SH-SY5Y (cell line): ENCODE measurements at regions not wholly inside any gene's neighbourhood (a gene's known extent, or its start where the extent isn't known, plus 50 kb on each side); places are given as distances from the start of the nearest gene placed in this dataset.

ENCODE experiments used
- GATA2 ChIP-seq: IDR thresholded peaks from 2 replicates; pipeline ENCODE4 v1.6.1; 2011; ENCODE audit warnings: mild to moderate bottlenecking, low read depth, low read length
- GATA3 ChIP-seq: IDR thresholded peaks from 2 replicates; pipeline ENCODE4 v1.6.1; 2011; ENCODE audit warnings: low read depth, mild to moderate bottlenecking, low read length, moderate library complexity

DNA sequence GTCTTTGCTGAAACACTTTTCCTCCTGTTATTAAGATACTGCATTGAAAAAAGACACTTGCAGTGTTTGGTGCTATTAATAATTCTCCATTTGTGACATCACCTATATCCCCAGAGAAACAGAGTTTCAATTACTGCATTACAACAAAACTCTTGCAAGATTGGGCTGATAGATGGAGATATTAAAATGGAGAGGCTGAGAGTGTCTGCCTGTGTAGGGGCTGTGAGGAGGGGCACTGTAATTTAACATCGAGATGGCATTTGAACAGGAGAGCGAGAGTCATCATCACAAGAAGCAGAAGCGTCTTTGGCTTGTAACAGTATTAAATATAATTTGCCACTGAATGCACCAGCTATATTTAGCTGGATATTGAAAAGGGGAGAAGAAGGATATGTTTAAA lies 316.5 kb downstream of the CDH26 start:
- TF ChIP-seq GATA3 (no peak), GATA2 (no peak)
